NCI-H510A treated with DMSO at 0.1 percent for 48 hours (cell line): ENCODE measurements at regions not wholly inside any gene's neighbourhood (a gene's known extent, or its start where the extent isn't known, plus 50 kb on each side); places are given as distances from the start of the nearest gene placed in this dataset.
"Not testable (repeated sequence)": the region's sequence is repeated elsewhere in the genome, so short reads cannot be mapped to it uniquely, and the experiment has no call there.

ENCODE experiments used
- DNase-seq: peaks from one replicate; lab custom pipeline; 2025; lab: John Stamatoyannopoulos, UW

DNA sequence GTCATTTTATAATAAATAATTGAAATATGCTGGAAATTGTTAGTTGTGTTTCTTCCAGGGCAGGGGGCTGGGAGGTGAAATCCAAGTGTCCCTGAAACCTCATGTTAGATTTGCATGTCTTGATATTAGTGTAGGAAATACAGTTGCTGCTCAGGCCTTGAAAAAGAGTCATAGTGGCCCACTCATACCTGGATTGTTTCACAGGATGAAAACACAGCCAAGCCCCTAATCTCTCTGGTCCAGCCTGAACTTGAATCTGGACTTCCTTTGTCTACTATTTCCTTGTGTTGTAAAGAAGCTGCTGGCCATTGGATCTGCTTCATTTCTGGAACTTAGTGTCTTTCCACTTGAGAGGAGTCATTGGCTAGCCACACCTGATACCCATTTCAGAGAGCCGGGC is 108.8 kb upstream of the JARID2 start:
- DNase-seq = no peak

DNA sequence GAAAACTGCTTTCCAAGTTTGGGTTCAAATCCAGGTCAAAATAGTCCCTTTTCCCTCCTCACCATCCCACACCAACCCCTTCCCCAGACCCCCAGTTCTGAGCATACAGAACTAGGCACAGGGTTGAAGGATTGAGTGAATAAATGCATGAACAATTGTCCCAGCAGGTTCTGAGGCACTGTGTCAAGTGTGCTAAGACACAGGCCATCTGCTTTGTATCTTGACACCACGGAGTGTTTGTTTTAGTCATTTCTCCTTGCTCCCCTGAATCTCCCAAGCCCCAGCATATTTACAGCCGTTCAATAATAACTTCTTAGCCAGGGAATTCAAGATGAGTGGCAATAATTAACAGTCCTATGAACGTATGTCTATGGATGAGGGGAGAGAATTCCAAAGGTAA is 102.8 kb upstream of the JARID2 start:
- DNase-seq = no peak

DNA sequence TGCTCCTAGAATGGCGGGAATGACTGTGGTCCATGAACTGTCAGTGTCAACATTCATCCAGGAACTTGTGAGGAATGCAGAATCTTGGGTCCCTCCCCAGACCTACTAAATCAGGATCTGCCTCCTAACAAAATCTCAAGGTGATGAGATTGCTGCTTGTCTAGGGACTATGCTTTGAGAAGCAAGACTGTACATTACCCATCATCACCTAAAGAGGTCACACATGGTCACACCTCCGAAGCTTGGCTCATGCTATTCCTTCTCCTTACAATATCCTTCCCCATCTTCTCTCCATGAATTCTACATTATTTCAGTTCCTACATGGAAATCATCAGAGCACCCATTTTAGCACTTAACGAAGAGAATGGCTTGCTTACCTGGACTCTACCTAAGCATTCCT is 102.3 kb upstream of the JARID2 start:
- no peak for DNase-seq

DNA sequence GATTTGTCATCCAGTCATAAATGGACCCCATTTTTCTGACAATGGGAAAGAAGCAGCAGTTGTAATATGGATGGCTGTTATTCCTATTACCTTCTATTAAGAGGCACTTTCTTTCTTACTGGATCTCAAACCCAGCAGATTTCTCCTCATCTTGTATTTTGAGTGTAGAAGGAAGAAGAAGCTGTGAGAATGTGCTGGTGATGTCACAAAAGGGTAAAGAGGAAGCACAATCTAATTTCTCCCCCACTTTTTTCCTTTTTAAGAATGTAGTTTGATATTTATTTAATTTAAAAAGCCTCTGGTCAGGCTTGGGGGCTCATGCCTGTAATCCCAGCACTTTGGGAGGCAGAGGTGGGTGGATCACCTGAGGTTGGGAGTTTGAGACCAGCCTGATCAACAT is 100.0 kb upstream of the JARID2 start:
- no peak for DNase-seq

DNA sequence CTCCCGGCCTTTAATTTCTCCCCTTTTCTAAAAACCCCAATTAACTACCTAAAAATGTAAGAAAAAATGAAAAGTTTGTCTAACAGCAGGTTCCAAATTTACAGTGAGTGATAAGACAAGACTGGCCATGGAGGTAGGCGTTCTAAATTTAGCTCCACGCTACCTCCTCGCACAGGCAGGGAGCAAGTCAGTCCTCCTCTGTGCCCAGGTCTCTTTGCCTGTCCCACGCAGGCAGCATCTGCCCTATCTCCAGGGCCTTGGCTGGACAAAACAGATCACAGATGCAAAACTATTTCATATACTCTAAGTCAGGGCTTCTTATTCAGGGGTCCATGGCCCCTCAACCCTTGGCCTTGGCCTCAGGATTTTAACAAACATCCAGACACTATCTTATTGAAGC is 98.0 kb upstream of the JARID2 start:
- DNase-seq = no peak

DNA sequence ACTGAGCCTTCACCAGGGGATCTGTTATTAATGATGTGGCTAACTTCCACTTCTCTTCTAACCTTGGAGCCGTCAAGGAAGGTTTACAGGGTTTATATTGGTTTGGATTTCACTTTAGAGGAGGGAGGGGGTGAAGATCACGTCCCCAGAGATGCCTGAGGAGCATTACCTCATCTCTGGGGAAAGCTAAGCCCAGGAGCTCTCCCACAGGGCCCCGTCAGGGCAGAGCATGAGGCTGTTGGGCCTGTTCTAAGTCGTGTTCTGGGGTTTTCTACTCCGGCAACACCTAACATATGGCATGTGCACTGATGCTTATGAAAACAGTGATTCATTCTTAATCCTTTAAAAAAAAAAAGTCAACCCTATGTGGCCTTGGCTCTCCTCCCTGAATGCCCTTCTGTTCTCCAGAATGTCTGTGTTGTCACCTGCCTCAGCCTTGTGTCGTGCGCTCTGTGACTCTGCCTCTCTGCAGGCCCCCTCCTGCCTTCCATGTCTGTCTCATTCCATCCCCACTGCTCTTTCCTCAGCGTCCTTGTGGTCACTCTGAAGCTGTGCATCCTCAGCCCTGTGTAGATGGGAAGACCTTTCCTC is 97.4 kb upstream of the JARID2 start:
- no peak for DNase-seq

DNA sequence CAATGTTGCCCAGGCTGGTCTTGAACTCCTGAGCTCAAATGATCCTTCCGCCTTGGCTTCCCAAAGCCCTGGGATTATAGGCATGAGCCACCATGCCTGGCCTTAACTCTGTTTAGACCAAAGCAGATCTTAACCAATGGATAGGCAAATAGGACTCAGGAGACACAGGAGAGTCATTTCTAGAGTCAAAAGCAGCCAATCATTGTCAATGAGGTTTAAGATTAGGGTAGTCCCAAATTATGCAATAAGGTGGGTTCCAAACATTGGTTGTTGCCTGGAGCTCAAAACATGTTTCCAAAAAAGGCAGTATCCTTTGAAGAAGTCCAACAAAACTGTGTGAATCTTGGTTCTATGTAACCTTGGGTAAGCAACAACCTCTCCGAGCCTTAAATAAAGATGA is 95.7 kb upstream of the JARID2 start:
- DNase-seq = no peak

DNA sequence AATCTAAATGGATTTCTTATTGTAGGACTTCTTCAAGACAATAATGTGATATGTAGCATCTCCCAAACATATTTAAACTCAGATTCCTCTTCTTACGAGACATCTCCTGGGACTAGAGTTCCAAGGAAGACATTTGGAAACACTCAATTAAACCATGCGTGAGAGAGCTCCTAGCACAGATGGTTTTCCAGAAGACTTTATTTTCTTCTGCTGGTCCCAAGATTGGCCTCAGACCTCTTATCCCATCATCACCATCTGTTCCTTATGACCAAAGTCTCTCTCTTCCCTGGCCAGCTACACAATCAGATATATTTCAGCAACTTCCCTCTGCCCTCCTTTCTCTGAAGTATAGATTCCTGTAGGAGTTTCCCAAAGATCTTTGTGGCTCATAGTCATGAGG is 93.2 kb upstream of the JARID2 start:
- DNase-seq = no peak

DNA sequence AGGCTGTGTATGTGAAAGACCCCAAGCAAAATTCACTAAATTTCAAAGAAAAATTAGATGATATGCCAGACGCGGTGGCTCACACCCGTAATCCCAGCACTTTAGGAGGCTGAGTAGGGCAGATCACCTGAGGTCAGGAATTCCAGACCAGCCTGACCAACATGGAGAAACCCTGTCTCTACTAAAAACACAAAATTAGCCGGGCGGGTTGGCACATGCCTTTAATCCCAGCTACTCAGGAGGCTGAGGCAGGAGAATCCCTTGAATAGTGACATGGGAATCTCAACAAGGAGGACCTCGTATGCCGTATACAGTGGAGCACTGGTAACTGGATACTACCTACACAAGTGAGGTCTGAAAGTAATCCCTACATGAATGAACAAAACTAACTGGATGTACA is 92.7 kb upstream of the JARID2 start:
- no peak for DNase-seq

DNA sequence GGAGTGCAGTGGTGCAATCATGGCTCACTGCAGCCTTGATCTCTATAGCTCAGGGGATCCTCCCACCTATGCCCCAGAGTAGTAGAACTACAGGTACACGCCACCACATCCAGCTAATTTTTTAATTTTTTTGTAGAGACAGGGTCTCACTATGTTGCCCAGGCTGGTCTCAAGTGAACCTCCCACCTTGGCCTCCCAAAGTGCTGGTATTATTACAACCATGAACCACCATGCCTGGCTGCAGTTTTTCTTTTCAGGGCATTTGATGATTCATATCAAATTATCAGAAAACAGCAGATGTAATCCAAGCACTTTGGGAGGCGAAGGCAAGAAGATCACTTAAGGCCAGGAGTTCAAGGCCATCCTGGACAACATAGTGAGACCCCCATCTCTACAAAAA is 88.4 kb upstream of the JARID2 start:
- no peak for DNase-seq

DNA sequence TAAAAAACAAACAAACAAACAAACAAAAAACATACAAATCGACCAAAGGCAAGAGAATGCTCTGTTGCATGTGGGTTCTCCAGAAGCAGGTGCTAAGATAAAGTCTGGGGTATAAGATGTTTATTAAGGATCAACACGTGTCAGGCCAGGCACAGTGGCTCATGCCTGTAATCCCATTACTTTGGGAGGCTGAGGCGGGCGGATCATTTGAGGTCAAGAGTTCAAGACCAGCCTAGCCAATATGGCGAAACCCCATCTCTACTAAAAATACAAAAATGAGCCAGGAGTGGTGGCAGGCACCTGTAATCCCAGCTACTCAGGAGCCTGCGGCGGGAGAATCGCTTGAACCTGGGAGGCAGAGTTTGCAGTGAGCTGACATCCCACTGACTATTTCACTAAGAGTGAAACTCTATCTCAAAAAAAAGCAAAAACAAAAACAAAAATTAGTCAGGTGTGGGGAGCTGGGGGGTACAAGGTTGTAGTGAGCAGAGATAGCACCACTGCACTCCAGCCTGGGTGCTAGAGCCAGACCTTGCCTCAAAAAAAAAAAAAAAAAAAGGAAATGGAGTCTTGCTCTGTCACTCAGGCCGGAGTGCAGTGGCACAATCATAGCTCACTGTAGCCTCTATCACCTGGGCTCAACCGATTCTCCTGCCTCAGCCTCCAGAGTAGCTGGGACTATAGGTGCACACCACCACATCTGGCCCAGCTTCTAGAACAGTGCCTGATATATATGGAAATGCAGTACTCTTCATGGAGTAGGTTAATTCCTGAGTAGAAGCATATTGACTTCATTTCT is 86.8 kb upstream of the JARID2 start:
- DNase-seq = no peak

DNA sequence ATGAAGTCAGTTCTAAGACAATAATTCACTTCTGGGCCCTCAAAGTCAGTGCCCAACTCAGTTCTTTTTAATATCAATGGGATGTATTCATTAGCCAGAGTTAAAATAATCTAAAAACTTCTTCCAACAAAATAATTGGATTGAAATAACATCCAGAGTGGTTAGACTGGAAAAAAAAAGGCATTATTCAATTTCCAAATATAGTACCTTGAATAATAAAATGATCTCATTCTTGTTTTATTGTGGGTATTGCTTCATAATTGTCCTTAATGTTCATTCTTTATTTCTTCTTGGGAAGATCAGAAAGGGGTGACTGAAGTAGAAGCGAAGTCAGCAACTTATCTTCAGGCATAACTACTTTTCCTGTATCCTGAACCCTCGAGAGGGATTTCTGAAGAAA is 85.1 kb upstream of the JARID2 start:
- no peak for DNase-seq

DNA sequence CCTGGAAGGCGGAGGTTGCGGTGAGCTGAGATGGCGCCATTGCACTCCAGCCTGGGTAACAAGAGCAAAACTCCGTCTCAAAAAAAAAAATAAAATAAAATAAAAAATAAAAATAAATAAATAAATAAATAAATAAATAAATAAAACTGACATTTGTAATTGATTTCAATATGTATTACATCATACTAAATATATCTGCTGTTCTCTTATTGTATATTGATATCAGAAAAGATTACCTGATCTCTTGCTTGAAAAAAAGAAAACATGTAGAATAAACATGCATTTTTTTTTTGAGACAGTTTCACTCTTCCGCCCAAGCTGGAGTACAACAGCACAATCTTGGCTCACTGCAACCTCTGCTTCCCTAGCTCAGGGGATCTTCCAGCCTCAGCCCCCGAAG is 81.0 kb upstream of the JARID2 start:
- not testable (repeated sequence) for DNase-seq

DNA sequence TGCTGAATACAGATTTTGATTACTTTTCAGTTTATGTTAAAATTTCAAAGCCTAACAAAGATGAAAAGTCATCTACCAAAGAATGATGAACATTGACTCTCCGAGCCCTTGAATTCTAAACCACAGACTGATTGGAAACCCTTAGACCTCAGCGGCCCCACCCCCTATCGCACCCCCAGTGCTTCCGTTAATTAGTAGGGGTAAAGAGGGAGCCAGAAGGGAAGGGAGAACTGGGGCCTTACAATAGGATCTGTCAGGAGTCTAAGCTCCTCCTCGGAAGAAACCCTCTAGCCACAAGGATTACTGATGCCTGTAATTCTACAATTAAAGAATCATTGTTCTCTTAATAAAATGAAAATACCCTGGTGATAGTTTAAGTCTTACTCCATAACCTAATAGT is 79.7 kb upstream of the JARID2 start:
- DNase-seq = no peak

DNA sequence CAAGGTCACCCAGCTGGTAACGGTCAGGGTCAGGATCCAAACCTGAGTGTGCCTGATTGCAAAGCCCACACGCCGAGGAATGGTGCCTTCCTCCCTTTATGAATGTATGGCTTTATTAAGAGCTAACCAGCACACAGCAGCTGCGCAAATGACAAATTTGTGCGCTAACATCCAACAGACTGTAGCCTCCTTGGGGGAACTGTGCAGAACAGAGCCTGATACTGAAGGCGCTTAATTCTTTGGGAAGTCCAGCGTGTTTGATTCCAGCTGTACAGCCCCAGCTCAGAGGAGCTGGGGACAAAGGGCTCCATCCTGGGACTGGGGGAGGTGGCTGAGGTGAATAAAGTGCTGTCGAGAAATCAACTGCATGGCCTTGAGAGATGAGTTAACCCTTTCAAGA is 75.7 kb upstream of the JARID2 start:
- no peak for DNase-seq

DNA sequence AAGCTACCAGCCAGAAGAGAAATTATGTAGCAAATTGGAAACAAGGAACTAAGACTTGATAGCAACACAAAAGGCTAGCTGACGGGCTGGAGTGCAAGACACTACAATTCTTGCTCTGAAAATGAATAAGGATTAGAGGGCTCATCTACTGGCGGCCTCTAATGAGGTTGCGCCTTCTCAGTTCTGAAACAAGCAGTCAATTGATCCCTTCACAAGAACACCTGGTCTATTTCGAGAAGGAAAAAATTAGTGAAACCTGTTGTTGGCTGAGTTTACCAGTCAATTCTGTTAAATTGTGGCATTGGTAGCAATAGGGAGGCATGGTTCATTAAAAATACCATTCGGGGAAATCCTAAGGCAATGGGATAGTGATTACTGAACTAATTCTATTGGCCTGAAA is 74.8 kb upstream of the JARID2 start:
- DNase-seq = no peak

DNA sequence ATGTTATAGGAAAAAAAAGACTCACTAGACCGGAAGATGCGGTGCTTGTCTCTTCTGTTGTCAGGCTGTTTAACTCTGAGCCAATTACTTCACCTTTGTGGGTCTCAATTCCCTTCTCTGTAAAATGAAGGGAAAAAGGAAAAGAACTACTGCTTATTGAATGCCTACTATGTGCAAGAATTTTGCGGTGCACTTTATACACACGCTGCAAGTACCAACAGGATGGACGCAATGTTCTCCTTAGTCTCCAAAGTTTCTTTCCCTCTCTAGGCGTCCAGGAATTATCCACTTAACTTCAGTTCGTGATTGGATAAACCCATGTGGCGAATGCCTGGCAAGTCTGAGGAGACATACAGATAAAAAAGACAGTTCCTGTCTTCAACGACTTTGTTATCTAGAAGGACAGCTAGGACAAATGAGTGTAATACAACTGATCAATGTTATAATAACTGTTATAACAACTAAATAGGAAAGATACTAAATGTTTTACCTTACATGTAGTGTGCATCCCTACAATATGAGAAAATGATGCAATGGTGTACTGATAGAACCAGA is 69.0 kb upstream of the JARID2 start:
- no peak for DNase-seq

DNA sequence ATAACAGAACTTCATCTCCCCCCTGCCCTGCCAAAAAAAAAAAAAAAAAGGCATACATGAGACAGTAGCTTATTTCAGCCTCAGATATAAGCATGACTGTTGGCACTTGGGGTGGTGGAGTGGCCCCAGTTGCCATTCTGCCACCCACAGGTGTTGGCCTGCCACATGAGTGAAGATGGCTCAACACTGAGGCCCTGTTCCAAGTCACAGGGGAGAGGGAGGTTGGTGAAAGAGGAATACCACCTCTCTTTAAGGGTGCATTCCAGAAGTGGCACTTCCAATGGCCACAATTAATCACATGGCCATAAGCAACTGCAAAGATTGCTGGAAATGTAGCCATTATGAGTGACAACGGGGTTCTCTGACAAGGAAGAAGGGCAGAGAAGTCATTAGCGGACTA is 61.9 kb upstream of the JARID2 start:
- DNase-seq = no peak

DNA sequence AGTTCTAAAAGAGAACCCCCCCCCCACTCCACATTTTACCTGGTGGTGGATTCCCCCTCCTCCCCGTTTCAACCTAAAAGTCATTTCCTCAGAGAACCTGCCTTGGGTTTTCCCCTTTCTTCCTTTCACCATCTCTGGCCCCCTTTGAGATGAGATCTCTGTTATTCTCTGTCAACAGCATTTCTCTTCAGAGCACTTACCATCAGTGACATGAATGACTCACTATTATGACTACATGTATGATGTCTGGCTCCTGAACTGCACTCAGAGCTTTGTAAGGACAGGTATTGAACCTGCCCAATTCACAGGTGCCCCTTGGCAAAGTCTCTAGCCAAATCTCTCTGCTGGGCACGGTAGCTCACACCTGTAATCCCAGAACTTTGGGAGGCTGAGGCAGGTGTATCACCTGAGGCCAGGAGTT is 61.4 kb upstream of the JARID2 start:
- DNase-seq = no peak

DNA sequence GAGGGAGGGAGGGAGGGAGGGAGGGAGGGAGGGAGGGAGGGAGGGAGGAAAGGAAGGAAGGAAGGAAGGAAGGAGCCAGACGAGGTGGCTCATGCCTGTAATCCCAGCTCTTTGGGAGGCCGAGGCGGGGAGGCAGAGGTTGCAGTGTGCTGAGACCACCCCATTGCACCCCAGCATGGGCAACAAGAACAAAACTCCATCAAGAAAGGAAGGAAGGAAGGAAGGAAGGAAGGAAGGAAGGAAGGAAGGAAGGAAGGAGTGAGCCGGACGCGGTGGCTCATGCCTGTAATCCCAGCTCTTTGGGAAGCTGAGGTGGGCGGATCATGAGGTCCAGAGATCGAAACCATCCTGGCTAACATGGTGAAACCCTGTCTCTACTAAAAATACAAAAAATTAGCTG is 60.8 kb upstream of the JARID2 start:
- DNase-seq = not testable (repeated sequence)

DNA sequence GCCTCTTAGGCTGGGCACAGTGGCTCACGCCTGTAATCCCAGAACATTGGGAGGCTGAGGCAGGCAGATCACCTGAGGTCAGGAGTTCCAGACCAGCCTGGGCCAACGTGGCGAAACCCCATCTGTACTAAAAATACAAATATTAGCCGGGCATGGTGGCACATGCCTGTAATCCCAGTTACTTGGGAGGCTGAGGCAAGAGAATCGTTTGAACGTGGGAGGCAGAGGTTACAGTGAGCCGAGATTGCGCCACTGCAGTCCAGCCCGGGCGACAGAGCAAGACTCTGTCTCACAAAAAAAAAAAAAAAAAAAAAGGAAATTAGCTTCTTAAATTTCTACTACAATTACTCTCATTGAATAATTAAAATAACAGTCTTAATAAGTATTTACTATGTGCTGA is 52.4 kb upstream of the JARID2 start:
- not testable (repeated sequence) for DNase-seq

DNA sequence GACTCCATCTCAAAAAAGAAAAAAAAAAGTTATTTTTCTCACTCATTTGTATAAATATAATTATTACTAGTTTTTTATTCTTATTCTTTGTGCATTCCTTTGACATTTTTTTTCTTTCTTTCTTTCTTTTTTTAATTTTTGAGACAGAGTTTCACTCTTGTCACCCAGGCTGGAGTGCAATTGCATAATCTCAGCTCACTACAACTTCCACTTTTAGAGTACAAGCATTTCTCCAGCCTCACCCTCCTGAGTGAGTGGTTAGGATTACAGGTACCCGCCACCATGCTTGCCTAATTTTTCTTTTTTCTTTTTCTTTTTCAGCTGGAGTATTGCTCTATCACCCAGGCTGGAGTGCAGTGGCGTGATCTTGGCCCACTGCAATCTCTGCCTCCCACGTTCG is 51.4 kb upstream of the JARID2 start:
- DNase-seq = no peak
